Central memory CD4-positive, alpha-beta T cell (primary cell): ENCODE measurements at regions not wholly inside any gene's neighbourhood (a gene's known extent, or its start where the extent isn't known, plus 50 kb on each side); places are given as distances from the start of the nearest gene placed in this dataset.

Experiments
- DNase-seq: peaks from one replicate; pipeline ENCODE4 v3.0.0; 2022

GRCh38 chr7:106812027-106812643, 52.9 kb upstream of the PIK3CG start:
- DNase-seq, result no peak

- no peak for DNase-seq
These were observed 51.3 kb upstream of the PIK3CG start for GRCh38 chr7:106813705-106814305.

GRCh38 chr7:106814887-106815286, 50.2 kb upstream of the PIK3CG start:
- no peak for DNase-seq
